ENCODE measurements at regions not wholly inside any gene's neighbourhood (a gene's known extent, or its start where the extent isn't known, plus 50 kb on each side); places are given as distances from the start of the nearest gene placed in this dataset.

DNA sequence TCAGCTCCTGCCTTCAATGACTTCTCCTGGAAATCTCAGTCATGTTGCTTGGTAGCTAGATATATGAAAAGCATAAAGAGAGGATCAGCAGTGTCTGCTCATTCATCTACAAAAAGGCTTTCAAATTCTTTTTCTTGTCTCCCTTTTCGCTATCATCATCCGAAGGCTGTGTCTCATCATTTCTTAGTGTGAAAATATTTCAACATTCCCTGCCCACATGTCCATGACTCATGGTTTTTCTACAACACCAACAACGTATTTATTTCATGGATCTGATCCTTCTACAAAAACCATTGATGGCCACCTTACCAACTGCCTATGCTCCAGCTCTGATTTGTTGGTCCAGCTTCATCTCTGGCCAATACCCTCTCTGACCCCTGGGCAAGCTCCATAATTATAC, 472.5 kb upstream of the GHITM start:
- TF ChIP-seq POLR2A (IDR thresholded peaks at IDR 0.05), result no peak
- TF ChIP-seq, protein P1, sequence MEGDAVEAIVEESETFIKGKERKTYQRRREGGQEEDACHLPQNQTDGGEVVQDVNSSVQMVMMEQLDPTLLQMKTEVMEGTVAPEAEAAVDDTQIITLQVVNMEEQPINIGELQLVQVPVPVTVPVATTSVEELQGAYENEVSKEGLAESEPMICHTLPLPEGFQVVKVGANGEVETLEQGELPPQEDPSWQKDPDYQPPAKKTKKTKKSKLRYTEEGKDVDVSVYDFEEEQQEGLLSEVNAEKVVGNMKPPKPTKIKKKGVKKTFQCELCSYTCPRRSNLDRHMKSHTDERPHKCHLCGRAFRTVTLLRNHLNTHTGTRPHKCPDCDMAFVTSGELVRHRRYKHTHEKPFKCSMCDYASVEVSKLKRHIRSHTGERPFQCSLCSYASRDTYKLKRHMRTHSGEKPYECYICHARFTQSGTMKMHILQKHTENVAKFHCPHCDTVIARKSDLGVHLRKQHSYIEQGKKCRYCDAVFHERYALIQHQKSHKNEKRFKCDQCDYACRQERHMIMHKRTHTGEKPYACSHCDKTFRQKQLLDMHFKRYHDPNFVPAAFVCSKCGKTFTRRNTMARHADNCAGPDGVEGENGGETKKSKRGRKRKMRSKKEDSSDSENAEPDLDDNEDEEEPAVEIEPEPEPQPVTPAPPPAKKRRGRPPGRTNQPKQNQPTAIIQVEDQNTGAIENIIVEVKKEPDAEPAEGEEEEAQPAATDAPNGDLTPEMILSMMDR (IDR thresholded peaks at IDR 0.05), result no peak

Data from thyroid gland (tissue), 4 donors.